ENCODE measurements at regions not wholly inside any gene's neighbourhood (a gene's known extent, or its start where the extent isn't known, plus 50 kb on each side); places are given as distances from the start of the nearest gene placed in this dataset.

- no peaks in the 10 kb centered on the region for H3K9me3 Mint-ChIP-seq
- no peak for ATAC-seq
- DNase-seq: no peak
- ChIA-PET CTCF (no interaction called here), POLR2A (no interaction called here)
- no peaks in the 10 kb centered on the region for H3K36me3 Mint-ChIP-seq (ENCODE audit: low read depth)
- intact Hi-C loops (cut with micrococcal nuclease): no loop called here
- peaks cover 2% of the 10 kb centered on the region for H3K27me3 Mint-ChIP-seq
- no peak for TF ChIP-seq CTCF (IDR thresholded peaks at IDR 0.05)
- H3K4me3 Mint-ChIP-seq: no peak overlapping the region
- no peak overlapping the region for H3K27ac Mint-ChIP-seq
- no peaks in the 10 kb centered on the region for H3K4me1 Mint-ChIP-seq (ENCODE audit: low read depth)
Observed at GRCh38 chr9:19694601-19695000, 94.2 kb downstream of the SLC24A2 start.

GRCh38 chr9:19690128-19690527 lies 98.7 kb downstream of the SLC24A2 start:
- no peaks in the 10 kb centered on the region for H3K27me3 Mint-ChIP-seq
- no peak overlapping the region for H3K4me3 Mint-ChIP-seq
- CTCF ChIA-PET: interaction anchor here (0.8 kb wide), 1 partner anchor 12 kb away, joined by 3 read pairs; no protein-coding TSS in a partner anchor
- H3K36me3 Mint-ChIP-seq (ENCODE audit: low read depth): peaks cover 2% of the 10 kb centered on the region
- TF ChIP-seq CTCF (IDR thresholded peaks at IDR 0.05): no peak
- no peak for ATAC-seq
- DNase-seq: no peak
- intact Hi-C loops (cut with micrococcal nuclease): no loop called here
- H3K27ac Mint-ChIP-seq: no peak overlapping the region
- POLR2A ChIA-PET: no interaction called here
- no peaks in the 10 kb centered on the region for H3K4me1 Mint-ChIP-seq (ENCODE audit: low read depth)
- peaks cover 18% of the 10 kb centered on the region for H3K9me3 Mint-ChIP-seq

GRCh38 chr9:19689328-19690101 lies 99.3 kb downstream of the SLC24A2 start:
- TF ChIP-seq CTCF (IDR thresholded peaks at IDR 0.05): no peak
- ChIA-PET POLR2A (no interaction called here), CTCF (interaction anchor here (1.2 kb wide), 1 partner anchor 224 kb away, joined by 4 read pairs; no protein-coding TSS in a partner anchor)
- no peaks in the 10 kb centered on the region for H3K4me1 Mint-ChIP-seq (ENCODE audit: low read depth)
- intact Hi-C loops (cut with micrococcal nuclease): no loop called here
- no peak overlapping the region for H3K4me3 Mint-ChIP-seq
- H3K27me3 Mint-ChIP-seq: no peaks in the 10 kb centered on the region
- peaks cover 2% of the 10 kb centered on the region for H3K36me3 Mint-ChIP-seq (ENCODE audit: low read depth)
- H3K9me3 Mint-ChIP-seq: peaks cover 18% of the 10 kb centered on the region
- no peak for DNase-seq
- no peak for ATAC-seq
- no peak overlapping the region for H3K27ac Mint-ChIP-seq

GRCh38 chr9:19683715-19684114 lies 105.1 kb downstream of the SLC24A2 start:
- peaks cover 2% of the 10 kb centered on the region for H3K36me3 Mint-ChIP-seq (ENCODE audit: low read depth)
- intact Hi-C loops (cut with micrococcal nuclease): no loop called here
- H3K27ac Mint-ChIP-seq: no peak overlapping the region
- H3K9me3 Mint-ChIP-seq: peaks cover 18% of the 10 kb centered on the region
- ChIA-PET CTCF (no interaction called here), POLR2A (no interaction called here)
- no peaks in the 10 kb centered on the region for H3K4me1 Mint-ChIP-seq (ENCODE audit: low read depth)
- ATAC-seq: no peak
- peaks cover 2% of the 10 kb centered on the region for H3K27me3 Mint-ChIP-seq
- no peak for DNase-seq
- H3K4me3 Mint-ChIP-seq: no peak overlapping the region
- TF ChIP-seq CTCF (IDR thresholded peaks at IDR 0.05): no peak

GRCh38 chr9:19682397-19682796 lies 106.4 kb downstream of the SLC24A2 start:
- CTCF ChIA-PET: no interaction called here
- ATAC-seq: no peak
- DNase-seq: no peak

More at GRCh38 chr9:19682397-19682796, 106.4 kb downstream of the SLC24A2 start:
- POLR2A ChIA-PET: interaction anchor here (0.9 kb wide), 1 partner anchor 198 kb away, joined by 3 read pairs; no protein-coding TSS in a partner anchor
- peaks cover 18% of the 10 kb centered on the region for H3K9me3 Mint-ChIP-seq
- H3K27ac Mint-ChIP-seq: no peak overlapping the region
- H3K4me1 Mint-ChIP-seq (ENCODE audit: low read depth): no peaks in the 10 kb centered on the region
- TF ChIP-seq CTCF (IDR thresholded peaks at IDR 0.05): no peak
- peaks cover 4% of the 10 kb centered on the region for H3K27me3 Mint-ChIP-seq
- H3K4me3 Mint-ChIP-seq: no peak overlapping the region
- intact Hi-C loops (cut with micrococcal nuclease): no loop called here
- H3K36me3 Mint-ChIP-seq (ENCODE audit: low read depth): peaks cover 2% of the 10 kb centered on the region
